Left forelimb (tissue), 1 donor: ENCODE measurements at regions not wholly inside any gene's neighbourhood (a gene's known extent, or its start where the extent isn't known, plus 50 kb on each side); places are given as distances from the start of the nearest gene placed in this dataset.

ENCODE experiments used
- DNase-seq: peaks from one replicate; pipeline ENCODE4 v3.0.0-alpha.2; 2018; ENCODE audit warnings: low spot score

DNA sequence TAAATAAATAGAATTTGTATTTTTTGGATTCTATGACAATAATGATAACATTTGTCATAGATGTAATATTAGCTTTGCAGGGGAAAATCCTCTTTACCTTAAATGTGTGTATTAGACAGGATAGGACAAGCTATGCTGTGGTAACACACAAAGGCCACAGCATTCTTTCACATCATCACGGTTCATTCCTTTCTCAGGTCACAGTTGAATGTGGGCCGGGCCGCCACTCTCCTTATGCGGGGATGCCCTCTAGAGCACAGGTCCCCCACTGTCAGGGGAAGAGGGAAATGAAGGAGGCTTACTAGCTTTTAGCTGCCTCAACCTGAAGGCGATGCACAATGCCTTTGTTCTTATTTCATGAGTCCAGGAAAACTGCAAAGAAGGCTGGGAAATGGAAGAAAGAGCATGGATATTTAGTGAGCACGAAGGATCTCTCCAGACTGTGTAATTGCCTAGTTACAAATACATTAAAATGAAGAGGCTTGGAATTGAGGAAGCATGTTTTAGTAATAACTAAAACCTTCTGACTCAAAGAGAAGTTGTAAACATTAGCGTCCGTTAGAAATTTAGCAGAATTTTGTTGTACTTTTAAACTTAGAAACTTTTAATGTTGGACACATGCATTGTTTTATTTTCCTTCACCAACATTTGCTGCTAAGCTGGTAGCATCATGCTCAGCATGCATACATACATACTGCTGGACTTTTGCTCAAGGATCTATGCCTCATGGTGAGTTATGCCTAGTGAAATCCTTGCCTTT is 248.9 kb upstream of the FOXQ1 start:
- DNase-seq: peak; percentile 17

DNA sequence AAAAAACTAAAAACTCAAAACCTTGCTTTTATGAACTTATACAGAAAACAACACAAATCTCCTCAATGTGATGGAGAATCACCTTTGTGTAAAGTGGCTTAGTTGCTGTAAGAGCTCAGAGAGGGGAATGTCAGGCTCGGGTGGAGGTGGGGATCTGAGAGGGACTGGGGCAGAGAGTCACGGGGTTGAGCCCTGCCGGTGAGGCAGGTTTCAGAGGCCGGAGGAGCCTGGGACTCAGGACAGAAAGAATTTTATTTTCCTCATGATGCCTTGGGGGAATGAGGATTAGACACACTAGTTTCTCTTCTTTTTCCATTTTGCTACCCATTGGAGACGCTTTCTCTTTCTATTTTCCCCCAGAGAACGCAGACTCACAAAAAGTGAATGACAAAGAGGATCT is 252.3 kb upstream of the FOXQ1 start:
- peak; percentile 15 for DNase-seq

DNA sequence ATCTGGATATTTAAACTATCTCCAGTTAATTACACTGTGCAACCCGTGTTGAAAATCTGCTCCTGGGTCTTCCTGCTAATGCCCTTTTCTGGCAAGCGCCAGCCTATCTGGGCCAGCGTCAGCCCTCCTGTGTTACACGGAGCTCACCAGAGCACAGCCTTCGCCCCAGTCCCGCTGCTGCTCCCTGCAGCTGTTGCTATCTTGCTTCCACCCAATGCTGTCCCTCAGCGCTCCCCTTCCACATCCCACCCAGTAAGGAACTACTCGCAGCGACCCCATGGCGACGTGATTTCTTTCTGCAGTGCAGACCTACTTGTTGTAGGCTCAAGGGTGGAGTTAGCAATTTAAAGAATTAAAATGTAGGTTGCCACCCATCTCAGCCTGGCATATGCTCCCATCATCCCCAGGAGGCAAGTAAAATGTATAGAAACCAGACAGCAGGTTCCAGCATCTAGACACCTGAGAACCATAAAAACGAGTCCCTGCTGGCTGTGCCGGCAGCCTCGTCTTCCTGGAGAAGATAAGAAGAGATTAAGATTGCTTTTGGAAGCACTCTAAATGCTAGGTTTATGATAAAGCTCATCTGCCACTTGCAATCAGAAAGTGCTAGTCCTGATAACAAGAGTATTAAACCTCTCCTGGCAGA is 254.3 kb upstream of the FOXQ1 start:
- DNase-seq: peak; percentile 37

DNA sequence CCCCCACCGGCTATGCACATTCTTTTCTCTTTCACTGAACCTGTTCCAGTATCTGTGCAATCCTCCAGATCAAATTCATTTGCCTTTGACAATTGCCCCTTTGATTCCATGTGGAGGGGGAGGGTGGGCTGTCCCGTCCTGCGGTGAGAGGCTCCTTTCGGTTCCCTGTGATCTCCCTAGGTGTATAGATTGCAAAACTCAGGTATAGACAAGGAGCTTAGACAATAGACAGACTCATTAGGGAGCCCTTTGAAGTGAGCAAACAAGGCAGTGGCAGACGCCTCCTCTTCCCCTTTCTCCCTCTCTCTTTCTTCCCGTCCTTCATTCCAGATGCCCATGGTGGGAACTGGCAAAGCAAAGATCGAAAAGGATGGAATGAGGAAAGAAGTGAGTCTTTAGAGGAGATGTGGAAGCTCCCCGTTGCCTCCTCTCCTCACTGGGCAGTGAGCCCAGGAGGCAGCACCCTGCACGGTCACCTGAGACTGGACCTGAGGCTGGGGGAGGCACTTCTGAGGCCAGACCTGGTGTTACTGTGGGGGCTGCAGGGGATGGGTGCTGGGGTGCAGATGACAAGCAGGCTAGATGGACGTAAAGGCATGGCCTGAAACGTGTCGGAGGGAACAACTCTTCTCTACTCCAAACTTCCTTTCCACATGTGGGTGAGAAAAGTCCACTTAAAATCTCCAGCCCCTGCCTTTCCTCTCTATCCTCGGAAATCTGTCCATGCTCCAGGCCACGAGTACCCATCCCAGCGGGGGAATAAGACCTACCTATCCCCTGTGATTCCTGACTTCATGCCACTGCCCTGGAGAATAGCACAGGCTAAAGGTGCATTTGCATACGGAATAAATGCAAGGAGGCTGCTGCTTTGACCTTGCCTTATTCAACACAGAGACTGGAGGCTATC is 256.6 kb upstream of the FOXQ1 start:
- DNase-seq: peak; percentile 46

DNA sequence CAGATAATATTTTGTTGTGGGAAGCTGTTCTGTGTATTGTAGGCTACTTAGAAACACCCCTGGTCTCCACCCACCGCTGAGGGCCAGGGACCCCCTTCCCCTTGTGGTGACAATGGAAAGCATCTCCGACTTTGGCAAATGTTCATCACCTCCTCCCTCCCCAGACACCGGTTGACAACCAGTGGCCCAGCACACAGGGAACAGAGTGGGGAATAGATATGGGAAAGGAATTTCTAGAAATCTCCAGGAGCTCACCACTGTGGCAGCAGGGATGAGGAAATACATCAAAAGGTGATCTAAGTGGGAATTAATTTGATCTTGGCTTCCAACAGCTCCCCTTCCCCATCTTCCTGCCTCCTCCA is 257.3 kb upstream of the FOXQ1 start:
- peak; percentile 38 for DNase-seq

DNA sequence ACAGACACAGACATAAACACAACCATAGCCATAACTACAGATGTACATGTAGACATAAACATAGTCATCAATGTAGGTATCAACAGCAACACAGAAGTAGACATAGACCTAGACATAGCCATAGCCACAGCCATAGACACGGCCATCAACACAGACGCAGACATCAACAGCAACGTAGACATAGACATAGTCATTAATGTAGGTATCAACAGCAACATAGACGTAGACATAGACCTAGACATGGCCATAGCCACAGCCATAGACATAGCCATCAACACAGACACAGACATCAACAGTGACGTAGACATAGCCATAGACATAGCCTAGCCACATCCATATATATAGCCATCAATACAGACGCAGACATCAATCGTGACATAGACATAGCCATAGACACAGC is 258.3 kb upstream of the FOXQ1 start:
- DNase-seq: peak; percentile 59

DNA sequence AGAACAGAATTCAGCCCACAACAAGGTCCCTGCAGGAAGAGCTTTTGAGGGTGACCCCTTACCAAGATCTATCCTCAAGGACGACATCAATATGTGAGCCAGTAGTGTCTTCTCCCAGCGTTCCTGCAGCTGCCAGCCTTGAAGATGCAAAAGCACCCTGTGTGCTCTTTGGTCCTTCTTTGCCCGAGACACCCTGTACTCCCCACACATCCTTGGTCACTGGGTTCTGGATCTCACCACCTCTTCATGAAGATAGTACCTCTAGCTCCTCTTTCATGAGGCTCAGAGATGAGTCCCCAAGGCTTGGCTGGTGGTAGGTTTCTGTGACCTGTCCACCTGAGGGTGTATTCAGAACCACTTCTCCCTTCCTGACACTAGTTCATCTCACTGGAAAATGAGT is 259.6 kb upstream of the FOXQ1 start:
- DNase-seq: peak; percentile 17

DNA sequence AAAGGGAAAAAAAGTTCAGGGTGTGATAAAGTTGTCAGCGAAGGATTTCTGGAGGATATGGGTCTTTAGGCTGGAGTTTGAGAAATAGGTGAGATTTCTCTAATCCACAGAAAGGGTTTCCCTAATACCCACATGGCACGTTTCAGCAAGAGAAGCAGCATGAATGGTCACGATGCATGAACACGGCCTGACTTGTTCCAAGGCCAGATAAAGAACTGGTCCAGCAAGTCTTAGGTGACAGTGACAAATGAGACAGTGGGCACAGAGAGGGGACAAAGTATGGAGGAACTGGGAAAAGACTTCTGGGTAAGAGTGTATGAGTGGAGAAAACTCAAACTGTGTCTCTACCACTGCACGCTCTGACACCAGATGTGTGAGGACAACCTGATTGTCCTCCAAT is 262.0 kb upstream of the FOXQ1 start:
- peak; percentile 2 for DNase-seq

DNA sequence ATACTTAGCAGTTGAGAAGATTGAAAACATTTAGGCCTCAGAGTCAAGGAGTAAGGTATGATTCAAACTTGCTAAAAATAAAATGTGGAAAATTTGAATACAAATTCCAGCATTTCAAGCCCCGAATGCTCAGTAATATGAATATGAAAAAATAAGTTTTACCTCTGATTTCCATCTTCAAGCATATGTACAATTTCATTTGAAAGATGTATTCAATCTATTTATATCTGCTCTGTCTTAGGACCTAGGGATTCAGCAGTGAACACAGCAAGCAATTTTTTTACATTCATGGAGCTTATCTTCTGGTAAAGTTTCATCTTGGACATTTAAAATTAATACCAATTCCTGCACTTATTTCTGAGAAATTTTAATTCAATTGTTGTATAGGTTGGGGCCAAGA is 262.7 kb upstream of the FOXQ1 start:
- DNase-seq: no peak

DNA sequence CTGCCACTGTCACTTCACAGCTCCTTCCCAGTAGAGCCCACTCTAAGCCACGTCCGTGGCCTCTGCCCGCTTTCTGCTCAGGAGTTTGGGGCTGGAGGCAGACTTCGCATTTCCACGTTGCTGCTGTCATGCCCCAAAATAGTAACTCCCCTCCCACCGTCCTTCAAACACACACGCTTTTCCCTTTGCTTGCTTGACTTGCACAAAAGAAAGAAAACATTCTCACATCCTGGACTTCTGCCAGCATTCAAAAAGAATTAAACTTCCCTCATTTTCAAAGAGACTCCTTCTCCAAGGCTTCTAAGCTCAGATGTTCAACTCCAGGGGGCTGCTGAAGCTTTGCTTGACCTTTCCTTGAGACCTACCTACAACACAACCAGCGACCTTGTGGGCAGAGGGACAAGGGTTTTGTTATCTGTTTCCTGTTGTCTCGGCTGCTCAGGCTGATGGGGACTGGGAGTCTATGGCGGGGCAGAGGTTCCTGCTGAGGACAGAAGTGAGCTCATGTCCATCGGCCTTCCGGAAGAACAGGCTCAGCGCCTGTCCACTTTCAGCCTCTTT is 263.8 kb upstream of the FOXQ1 start:
- DNase-seq: peak; percentile 49

DNA sequence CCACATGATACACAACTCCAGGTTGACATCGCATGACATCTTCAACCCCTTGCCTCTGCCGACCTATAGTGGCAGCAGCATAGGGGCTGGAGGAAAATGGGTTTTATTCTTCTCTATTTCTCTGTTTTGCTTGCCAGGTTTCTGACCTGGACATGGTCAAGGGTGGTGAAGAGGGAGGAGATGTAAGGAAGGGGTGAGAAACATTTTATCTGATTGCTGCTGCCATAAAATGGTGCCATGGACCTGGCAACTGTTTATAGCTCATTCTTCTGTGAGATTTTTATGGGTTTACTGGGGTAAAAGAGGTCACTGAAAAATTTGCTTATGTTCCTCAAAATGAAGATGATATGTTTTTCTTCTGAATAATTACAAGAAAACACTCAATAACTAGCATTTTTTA is 266.7 kb upstream of the FOXQ1 start:
- DNase-seq: no peak

DNA sequence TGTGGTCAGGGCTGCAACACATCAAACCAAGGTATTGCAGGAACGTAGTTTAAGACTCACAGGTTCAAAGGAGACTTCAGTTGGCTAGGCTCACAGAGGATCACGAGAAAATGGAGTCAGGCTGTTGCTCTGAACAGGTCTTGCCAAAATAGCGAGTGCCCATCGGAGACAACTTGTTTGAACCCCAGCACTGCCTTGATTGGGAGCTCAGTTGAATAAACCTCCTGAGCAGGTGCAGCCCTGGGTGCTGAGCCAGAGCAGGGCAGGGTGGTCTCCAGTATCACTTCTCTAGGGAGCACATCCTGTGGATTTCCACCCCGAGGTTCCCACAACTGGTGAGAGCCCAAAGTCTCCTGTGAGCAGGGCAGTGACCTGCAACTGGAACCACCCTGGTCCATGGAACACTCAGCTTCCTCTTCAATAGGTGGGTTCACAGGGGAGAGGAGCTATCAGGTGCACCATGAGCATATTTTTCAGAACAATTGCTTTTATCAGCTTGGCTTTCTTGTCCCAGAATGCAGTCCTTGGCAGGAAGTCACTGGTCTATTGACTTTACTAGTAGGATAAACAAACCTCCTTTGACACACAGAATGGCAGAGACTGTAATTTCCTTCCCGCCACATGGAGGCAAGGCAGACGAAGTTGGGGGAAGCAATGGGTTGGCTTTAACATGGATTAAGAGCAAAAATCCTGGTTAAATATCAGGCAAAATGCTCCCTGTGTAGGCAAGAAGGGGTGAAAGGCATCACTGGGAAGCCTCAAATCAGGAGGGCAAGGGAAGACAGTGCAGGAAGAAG is 267.7 kb upstream of the FOXQ1 start:
- peak; percentile 53 for DNase-seq

DNA sequence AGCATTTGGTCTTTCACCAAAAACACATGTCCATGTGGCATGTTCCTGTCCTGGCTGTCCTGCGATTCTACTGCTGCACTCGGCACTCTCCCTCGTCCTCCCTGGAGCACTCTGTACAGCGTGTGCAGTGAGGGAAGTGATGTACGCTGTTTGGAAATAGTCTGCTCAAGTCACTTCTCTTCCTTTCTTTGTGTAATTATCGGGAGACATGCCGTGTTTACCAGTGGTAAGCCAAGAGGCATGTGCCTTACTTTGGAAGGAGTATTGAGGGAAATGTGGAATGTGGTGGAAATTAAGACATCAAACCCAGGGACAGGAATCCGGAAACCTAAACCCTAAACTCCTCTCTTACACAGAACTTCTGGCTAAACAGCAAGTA is 268.5 kb upstream of the FOXQ1 start:
- peak; percentile 20 for DNase-seq

DNA sequence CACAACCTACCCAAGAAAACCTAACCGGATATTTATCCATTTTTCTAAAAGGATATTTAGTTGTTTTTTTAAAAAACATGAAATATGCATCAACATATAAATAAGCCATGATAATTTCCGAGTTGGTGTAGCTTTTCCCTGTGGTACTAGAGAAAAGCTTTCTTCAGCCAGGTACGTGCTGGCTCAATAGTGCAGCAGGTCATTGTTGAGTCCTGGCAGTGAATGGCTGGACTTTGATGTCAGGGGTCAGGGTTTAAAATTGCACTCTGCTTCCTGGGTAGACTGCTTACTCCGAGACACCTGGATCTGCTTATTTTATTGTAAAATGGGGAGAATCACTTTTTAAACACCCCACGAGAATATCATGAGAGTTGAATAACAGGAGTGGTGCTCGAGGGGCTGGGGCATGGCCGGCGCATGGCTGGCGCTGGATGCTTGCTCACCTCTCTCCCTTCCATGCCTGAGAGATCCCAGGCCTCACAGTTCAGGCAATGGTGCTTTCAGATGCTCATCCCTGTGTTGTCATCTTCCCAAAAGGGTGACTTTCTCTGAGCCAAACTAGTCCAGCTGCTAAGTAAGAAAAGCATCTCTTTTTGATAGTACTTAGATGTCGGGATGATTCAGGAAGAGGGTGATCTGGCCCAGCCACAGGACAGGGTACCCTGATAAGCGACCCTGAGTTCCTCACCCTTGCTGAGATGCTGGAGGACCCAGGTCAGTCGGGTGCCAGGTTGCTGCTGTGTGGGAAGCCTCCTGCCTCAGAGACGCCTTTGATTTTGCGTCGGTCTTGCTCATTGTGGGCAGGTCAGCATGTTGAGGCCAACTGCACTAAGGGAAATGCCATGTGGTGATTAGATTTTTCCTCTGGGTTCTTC is 269.1 kb upstream of the FOXQ1 start:
- peak; percentile 26 for DNase-seq

DNA sequence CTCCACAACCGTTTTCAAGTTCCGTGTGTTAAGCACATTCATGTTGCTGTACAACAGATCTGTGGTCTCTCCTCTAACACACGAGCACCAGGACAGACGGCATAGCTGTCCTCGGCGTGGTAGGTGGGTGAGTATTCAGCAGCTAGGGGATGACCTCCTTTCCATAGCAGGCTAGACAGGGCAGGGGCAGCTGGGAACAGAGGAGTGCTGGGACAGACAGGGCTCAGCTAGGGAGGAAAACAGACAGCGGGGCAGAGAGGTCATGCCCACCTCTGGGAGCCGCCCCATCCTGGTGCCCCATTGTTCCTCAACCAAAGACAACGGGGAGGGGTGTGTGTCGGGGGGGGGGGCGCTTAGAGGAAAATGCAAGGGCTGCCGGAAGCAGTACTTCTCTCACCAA is 271.5 kb upstream of the FOXQ1 start:
- peak; percentile 15 for DNase-seq

DNA sequence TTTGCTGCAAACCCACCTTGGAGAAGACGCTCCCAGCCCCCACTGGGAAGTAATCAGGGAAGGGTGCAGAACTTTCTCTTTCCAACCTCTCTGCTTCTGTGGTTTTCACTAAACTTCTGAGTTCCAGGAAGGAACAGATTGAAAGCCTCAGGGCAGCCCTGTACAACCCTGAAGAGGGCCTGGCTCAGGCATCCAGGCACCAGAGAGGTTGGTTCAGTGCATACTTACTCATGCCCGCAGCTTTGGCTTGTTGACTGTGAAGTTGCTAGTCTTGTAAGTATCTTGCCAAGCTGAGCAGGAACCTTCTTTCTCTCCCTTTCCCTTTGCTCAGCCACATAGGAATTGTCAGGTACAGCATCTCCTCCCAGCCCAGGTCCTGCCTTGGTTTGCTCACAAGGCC is 272.2 kb upstream of the FOXQ1 start:
- peak; percentile 30 for DNase-seq

DNA sequence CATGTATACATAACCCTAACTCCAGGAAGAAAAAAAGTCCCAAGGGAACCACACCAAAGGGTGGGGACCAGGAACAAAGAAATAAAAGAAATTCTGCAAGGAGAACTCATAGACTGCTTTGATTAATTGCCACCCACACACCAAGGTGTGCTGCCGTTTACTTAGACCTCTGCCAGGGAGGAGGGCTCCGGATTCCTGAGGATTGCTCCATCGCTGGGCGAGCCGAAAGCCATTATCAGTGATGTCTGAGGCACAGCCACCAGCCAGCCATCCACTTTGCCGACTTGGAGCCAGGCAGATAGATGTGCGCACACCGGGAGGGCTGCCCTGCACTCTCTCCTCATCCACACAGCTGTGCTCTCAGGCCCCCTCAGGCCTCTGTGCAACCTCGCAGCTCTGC is 272.7 kb upstream of the FOXQ1 start:
- peak; percentile 15 for DNase-seq

DNA sequence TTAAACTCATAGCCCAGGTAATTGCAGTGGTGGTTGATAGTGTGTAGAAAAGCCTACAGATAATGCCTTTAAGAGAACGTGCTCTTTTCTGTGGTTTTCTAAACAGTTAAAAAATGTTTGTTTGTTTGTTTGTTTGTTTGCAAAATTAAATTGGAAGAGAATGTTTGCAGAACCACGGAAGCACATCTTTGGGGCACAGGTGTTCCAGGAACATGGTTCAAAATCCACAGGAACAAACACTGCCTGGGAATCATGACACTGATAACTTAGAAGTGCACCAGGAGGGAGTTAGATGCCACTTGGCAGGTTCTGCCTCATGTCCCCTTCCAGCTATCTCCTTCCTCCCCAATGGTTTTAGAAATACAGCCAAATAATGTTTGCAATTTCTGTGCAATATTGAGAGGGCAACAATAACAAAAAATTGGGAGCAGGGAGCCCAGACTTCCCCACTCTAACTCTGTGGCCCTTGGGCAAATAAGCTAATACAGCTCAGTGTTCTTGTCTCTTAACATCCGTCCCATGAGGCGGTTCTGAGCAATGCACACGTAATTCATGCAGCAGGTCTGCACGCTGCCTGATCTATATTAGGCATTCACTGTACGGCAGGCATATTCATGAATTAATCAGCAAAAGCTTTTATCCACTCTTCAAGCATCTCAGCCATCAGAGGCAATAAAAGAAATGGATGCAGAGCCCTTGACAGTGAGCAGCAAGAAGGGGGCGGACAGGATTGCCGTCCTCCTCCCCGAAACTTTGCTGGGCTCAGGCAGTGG is 274.3 kb upstream of the FOXQ1 start:
- DNase-seq: no peak

DNA sequence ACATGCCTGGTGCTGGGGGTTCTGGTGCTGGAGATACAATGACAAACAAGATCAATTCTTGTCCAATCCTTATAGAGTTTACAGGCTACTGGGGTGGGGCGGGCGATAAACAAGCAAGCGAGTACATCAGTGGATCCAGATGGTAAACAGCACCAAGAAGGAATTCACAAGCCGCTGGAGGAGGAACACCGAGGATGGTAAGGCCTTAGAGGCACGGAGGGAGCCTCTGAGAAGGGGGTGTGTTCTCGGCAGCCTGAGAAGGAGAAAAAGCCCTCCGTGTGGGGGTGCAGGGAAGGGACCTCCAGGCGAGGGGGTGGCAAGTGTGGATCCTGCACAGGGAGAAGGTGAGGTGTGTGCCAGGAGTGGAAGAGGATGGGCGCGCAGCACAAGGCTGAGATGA is 276.5 kb upstream of the FOXQ1 start:
- DNase-seq: no peak

DNA sequence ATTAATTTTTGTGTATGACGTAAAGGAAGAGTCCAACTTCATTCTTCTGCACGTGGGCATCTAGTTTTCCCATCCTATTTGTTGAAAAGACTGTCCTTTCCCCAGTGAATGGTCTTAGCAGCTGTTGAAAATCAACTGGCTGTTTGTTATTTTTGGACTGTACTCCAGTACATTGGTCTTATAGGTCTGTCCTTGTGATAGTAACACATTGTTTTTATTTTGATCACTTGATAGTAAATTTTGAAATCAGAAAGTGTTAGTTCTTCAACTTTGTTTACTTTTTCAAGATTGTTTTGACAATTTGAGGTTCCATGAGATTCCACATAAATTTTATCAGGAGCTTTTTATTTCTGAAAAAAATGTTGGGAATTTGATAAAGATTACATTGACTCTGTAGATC is 280.2 kb upstream of the FOXQ1 start:
- no peak for DNase-seq
